Tibial artery (tissue), 4 donors: ENCODE measurements at regions not wholly inside any gene's neighbourhood (a gene's known extent, or its start where the extent isn't known, plus 50 kb on each side); places are given as distances from the start of the nearest gene placed in this dataset.

Experiments
- DNase-seq, 2 donors: peaks; one replicate each; pipeline ENCODE4 v3.0.0-alpha.2; 2019
- H3K27ac ChIP-seq, 2 donors: fragments of 200-600 bp; sonication (generic) in 1 of 2; 1 replicate in 1 of 2; 2 replicates in 1 of 2; pipeline ENCODE4 v1.5.1; 2018 to 2019; ENCODE audit warnings: mild to moderate bottlenecking in 1 of 2
- H3K27me3 ChIP-seq, 2 donors: fragments of 200-600 bp; sonication (generic) in 1 of 2; one replicate each; pipeline versions ENCODE4 v1.5.1 to v1.6.0; 2016 to 2019
- H3K36me3 ChIP-seq, 3 donors: fragments of 200-600 bp; sonication (generic) in 2 of 3; one replicate each; pipeline ENCODE4 v1.5.1; 2016 to 2019; ENCODE audit warnings: mild to moderate bottlenecking in 2 of 3
- H3K4me1 ChIP-seq, 4 donors: fragments of 200-600 bp; sonication (generic) in 2 of 4; 1 replicate in 3 of 4; 2 replicates in 1 of 4; pipeline ENCODE4 v1.5.1; 2016 to 2019
- H3K4me3 ChIP-seq, 2 donors: fragments of 200-600 bp; sonication (generic) in 1 of 2; 1 replicate in 1 of 2; 2 replicates in 1 of 2; pipeline ENCODE4 v1.5.1; 2018 to 2019; ENCODE audit warnings: mild to moderate bottlenecking in 2 of 2
- H3K9me3 ChIP-seq, 3 donors: fragments of 200-600 bp; sonication (generic) in 1 of 3; one replicate each; pipeline ENCODE4 v1.5.1; 2016 to 2019
- intact Hi-C: fragments of 100-400 bp; cut with DNase I; formaldehyde crosslinking; loops from one replicate; pipeline ENCODE4 v1.15.0; 2023; ENCODE audit warnings: low total_unique reads
- TF ChIP-seq, protein P1 (sequence below), 2 experiments: fragments of 200-600 bp in 1 of 2; fragments of 450-650 bp in 1 of 2; IDR thresholded peaks; one replicate each; pipeline ENCODE4 v1.5.1; 2017 to 2019; ENCODE audit warnings: antibody characterized with exemption in 2 of 2, mild to moderate bottlenecking in 1 of 2, moderate library complexity in 1 of 2

DNA sequence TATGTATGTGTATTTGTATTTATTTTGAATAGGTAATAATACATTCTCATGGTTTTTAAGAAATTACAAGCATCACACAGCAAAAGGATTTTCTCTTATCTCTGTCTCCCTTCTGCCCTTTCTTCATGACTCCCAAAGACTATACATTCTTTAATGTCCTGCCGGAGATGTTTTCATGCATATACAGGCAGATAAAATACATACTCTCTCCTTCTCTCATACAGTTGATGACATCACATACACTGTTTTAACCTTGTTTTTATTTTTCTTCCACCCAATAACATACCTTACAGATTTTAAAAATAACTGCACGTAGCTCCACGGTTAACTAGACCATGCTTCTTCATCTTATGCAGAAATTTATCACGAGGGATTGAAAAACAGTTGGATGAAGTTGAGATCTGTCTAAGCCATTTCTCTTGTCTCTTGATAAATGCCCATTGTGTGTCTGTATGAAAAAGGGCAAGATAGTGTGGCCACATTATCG is 249.8 kb downstream of the EDEM1 start:
- H3K9me3 ChIP-seq, result no peaks in the 10 kb centered on the region
- H3K27ac ChIP-seq, result no peak overlapping the region
- H3K36me3 ChIP-seq, result no peaks in the 10 kb centered on the region
- TF ChIP-seq, protein P1, sequence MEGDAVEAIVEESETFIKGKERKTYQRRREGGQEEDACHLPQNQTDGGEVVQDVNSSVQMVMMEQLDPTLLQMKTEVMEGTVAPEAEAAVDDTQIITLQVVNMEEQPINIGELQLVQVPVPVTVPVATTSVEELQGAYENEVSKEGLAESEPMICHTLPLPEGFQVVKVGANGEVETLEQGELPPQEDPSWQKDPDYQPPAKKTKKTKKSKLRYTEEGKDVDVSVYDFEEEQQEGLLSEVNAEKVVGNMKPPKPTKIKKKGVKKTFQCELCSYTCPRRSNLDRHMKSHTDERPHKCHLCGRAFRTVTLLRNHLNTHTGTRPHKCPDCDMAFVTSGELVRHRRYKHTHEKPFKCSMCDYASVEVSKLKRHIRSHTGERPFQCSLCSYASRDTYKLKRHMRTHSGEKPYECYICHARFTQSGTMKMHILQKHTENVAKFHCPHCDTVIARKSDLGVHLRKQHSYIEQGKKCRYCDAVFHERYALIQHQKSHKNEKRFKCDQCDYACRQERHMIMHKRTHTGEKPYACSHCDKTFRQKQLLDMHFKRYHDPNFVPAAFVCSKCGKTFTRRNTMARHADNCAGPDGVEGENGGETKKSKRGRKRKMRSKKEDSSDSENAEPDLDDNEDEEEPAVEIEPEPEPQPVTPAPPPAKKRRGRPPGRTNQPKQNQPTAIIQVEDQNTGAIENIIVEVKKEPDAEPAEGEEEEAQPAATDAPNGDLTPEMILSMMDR (IDR thresholded peaks at IDR 0.05), result no peak
- H3K4me1 ChIP-seq, result no peaks in the 10 kb centered on the region
- intact Hi-C loops, result no loop called here
- no peak for DNase-seq
- H3K4me3 ChIP-seq, result no peak overlapping the region
- H3K27me3 ChIP-seq, result no peaks in the 10 kb centered on the region

DNA sequence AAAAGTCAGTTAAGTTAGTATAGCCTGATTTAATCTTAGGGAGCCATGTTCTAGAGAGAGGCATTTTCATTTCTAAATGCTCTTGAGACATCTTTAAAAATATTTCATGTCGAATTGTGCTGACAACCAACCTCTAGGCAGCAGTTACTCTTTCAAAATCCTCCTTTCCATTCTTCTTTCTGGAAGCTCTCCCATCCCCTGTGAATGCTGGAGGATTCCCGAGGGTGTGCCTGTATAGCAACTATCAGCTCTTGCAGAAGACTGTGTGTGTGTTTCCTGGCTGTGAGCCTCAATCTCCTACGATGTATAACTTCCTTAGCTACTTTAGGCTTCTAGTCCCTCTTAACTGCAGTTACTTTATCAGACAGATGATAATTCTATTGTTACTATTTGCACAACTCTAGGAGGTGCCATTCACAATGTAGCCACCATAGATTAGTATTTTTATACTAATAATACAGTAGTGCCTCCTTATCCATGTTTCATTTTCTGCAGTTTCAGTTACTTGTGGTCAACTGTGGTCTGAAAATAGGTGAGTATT is 250.3 kb downstream of the EDEM1 start:
- Histone ChIP-seq H3K36me3 (no peaks in the 10 kb centered on the region), H3K4me3 (no peak overlapping the region), H3K9me3 (peaks cover 0 to 3% (median 0%) of the 10 kb centered on the region in 3 donors), H3K27ac (no peak overlapping the region), H3K27me3 (no peaks in the 10 kb centered on the region), H3K4me1 (no peaks in the 10 kb centered on the region)
- TF ChIP-seq, protein P1 (IDR thresholded peaks at IDR 0.05), result no peak
- DNase-seq, result no peak
- intact Hi-C loops, result no loop called here

DNA sequence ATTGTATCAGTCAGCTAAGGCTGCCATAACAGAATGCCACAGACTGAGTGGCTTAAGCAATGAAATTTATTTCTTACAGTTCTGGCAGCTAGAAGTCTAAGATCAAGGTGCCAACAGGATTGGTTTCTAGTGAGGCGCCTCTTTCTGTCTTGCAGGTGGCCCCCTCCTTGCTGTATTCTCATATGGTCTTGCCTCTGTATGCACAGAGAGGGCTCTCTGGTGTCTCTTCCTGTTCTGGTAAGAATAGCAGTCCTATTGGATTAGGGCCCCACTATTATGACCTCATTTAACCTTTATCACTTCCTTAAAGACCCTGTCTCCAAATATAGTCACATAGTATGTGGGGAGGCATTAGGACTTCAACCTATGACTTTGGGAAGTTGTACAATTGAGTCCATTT is 253.9 kb downstream of the EDEM1 start:
- intact Hi-C loops, result no loop called here
- TF ChIP-seq, protein P1 (IDR thresholded peaks at IDR 0.05), result no peak
- Histone ChIP-seq H3K4me1 (no peaks in the 10 kb centered on the region), H3K9me3 (peaks cover 0 to 3% (median 0%) of the 10 kb centered on the region in 3 donors), H3K4me3 (no peak overlapping the region), H3K27me3 (no peaks in the 10 kb centered on the region), H3K27ac (no peak overlapping the region), H3K36me3 (no peaks in the 10 kb centered on the region)
- no peak for DNase-seq

DNA sequence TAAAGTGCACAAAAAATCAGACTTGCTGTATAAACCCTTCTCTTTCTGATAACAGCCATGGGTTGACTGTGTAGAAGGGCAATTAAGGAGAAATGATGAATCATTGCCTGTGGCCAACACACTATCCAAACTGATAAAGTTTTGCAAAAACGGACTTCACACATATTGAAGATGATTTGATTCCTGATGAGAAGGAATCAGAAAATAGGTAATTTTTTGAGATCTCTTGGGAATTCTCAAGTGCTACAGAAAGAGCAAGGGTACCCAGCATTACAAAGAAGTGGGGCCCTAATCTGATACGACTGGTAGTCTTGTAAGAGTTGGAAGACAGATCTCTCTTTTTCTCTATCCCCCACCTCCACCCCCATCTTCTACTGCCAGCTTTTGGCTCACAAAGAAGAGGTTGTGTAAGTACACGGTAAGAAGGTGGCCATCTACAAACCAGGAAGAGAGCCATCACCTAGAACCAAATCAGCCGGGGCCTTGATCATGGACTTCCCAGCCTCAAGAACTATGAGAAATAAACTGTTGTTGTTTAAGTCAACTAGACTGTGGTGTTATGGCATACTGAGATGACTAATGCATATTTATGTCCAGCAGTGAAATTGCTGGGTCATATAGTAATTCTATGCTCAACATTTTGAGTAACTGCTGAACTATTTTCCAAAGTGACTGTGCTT is 254.7 kb downstream of the EDEM1 start:
- H3K36me3 ChIP-seq, result no peaks in the 10 kb centered on the region
- H3K27me3 ChIP-seq, result no peaks in the 10 kb centered on the region
- intact Hi-C loops, result no loop called here
- TF ChIP-seq, protein P1 (IDR thresholded peaks at IDR 0.05), result no peak
- no peaks in the 10 kb centered on the region for H3K4me1 ChIP-seq
- no peak overlapping the region for H3K27ac ChIP-seq
- no peak for DNase-seq
- no peak overlapping the region for H3K4me3 ChIP-seq
- H3K9me3 ChIP-seq, result peaks cover 0 to 3% (median 0%) of the 10 kb centered on the region in 3 donors

DNA sequence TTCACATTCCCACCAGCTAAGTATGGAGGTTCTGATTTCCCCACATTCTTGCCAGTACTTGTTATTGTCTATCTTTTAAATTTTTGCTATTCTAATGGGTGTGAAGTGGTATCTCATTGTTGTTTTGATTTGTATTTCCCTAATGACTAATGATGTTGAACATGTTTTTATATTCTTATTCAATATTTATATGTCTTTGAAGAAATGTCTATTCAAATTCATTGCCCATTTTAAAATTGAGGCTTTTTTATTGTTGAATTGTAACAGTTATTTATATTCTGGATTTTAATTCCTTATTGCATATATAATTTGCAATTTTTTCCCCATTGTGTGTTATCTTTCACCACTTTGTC is 255.3 kb downstream of the EDEM1 start:
- intact Hi-C loops, result no loop called here

More for the DNA sequence above, 255.3 kb downstream of the EDEM1 start:
- Histone ChIP-seq H3K4me3 (no peak overlapping the region), H3K27me3 (no peaks in the 10 kb centered on the region), H3K27ac (no peak overlapping the region), H3K36me3 (no peaks in the 10 kb centered on the region), H3K4me1 (no peaks in the 10 kb centered on the region), H3K9me3 (peaks cover 0 to 3% (median 0%) of the 10 kb centered on the region in 3 donors)
- no peak for DNase-seq
- TF ChIP-seq, protein P1 (IDR thresholded peaks at IDR 0.05), result no peak
